IPS-NIHi11 (cell line): ENCODE measurements at regions not wholly inside any gene's neighbourhood (a gene's known extent, or its start where the extent isn't known, plus 50 kb on each side); places are given as distances from the start of the nearest gene placed in this dataset.

ENCODE experiments used
- DNase-seq: peaks from one replicate; pipeline ENCODE4 v3.0.0; 2012; ENCODE audit warnings: mixed read lengths, low spot score

- no peak for DNase-seq
These were observed 63.6 kb downstream of the NUDT12 start for GRCh38 chr5:103498800-103499551.

- DNase-seq = no peak
These were observed 64.4 kb downstream of the NUDT12 start for GRCh38 chr5:103498211-103498610.

GRCh38 chr5:103497781-103498180 lies 64.8 kb downstream of the NUDT12 start:
- no peak for DNase-seq

GRCh38 chr5:103490030-103490739 lies 72.4 kb downstream of the NUDT12 start:
- no peak for DNase-seq

GRCh38 chr5:103489307-103489706 lies 73.3 kb downstream of the NUDT12 start:
- no peak for DNase-seq

- no peak for DNase-seq
These were observed 74.6 kb downstream of the NUDT12 start for GRCh38 chr5:103487822-103488493.

- no peak for DNase-seq
These were observed 75.4 kb downstream of the NUDT12 start for GRCh38 chr5:103487218-103487617.

- no peak for DNase-seq
These were observed 75.8 kb downstream of the NUDT12 start for GRCh38 chr5:103486739-103487138.

- no peak for DNase-seq
These were observed 82.3 kb downstream of the NUDT12 start for GRCh38 chr5:103480246-103480645.

- no peak for DNase-seq
These were observed 84.9 kb downstream of the NUDT12 start for GRCh38 chr5:103477678-103478077.

- no peak for DNase-seq
These were observed 85.8 kb downstream of the NUDT12 start for GRCh38 chr5:103476811-103477210.

GRCh38 chr5:103475629-103476240 lies 86.9 kb downstream of the NUDT12 start:
- peak; percentile 38 for DNase-seq

- DNase-seq = no peak
These were observed 87.9 kb downstream of the NUDT12 start for GRCh38 chr5:103474677-103475076.

- DNase-seq = no peak
These were observed 88.9 kb downstream of the NUDT12 start for GRCh38 chr5:103473725-103474124.

GRCh38 chr5:103472830-103473229 lies 89.8 kb downstream of the NUDT12 start:
- DNase-seq = no peak

- DNase-seq = no peak
These were observed 90.3 kb downstream of the NUDT12 start for GRCh38 chr5:103472265-103472664.

GRCh38 chr5:103469288-103470040 lies 93.1 kb downstream of the NUDT12 start:
- DNase-seq = no peak

GRCh38 chr5:103467831-103468230 lies 94.8 kb downstream of the NUDT12 start:
- no peak for DNase-seq

GRCh38 chr5:103466495-103466894 lies 96.1 kb downstream of the NUDT12 start:
- DNase-seq = no peak

GRCh38 chr5:103465891-103466290 lies 96.7 kb downstream of the NUDT12 start:
- DNase-seq = no peak

- no peak for DNase-seq
These were observed 97.6 kb downstream of the NUDT12 start for GRCh38 chr5:103464835-103465484.
